IPS-NIHi11 (cell line): ENCODE measurements at regions not wholly inside any gene's neighbourhood (a gene's known extent, or its start where the extent isn't known, plus 50 kb on each side); places are given as distances from the start of the nearest gene placed in this dataset.

Source experiments
- DNase-seq: peaks from one replicate; pipeline ENCODE4 v3.0.0; 2012; ENCODE audit warnings: mixed read lengths, low spot score

DNA sequence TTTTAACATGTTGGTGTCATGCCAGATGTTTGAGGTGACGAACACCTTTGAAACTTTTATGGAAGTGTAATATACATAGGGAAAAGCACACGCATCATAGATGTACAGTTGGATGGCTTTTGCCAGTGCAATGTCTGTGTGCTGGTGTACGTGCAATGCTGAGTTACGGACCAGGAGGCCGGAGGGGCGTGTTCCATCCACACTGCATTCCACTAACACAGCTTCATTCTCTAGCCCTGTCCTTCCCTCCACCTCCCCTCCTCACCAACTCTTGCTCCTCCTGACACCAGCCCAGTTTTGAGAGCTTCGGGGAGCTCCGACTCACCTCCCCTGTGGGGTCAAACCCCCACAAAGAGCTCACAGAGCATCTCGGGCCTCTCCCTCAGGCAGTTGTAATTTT, 358.8 kb downstream of the C16orf95 start:
- DNase-seq = no peak

DNA sequence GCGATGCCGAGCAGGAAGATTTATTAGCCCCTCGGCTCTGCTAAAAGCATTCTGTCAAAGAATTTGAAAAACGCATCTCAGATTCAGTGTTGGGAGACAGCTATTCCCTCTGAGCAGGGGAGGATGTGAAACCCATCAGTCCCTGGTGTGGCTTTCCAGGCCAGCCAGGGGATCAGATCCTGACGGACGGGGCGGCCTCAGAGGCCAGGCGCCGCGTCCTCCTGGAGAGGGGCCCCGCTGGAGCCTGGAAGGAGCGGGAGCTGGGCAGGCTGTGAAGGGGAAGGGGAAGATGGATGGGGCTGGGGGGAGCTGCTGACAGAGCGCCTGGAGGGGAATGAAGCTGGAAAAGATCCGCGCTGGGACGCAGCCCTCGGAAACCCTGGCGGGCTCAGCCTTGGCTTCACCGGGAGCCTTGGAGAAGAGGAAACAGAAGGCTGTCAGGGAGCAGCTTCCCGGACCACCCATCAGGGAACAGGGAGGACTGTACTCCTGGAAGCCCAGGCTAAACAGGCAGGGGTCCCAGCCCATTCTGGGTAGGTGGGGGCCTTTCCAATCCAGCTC, 358.0 kb downstream of the C16orf95 start:
- no peak for DNase-seq

DNA sequence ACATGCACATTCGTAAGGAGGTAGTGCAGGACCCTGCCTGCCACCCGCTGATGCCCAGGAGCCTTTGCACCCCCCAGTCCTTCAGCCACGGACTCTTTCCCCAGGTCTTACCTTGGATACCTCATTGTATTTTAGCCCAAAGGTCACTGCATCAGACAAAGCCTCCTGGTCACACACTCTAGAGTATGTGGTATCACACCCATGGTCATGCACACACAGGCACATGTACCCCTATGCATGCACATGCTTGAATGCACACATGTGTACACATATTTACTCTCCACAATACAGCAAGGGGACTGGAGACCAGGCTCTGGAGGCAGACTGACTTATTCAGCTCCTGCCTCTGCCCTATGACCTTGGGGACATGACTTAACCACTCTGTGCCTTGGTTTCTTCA, 357.5 kb downstream of the C16orf95 start:
- DNase-seq = no peak

DNA sequence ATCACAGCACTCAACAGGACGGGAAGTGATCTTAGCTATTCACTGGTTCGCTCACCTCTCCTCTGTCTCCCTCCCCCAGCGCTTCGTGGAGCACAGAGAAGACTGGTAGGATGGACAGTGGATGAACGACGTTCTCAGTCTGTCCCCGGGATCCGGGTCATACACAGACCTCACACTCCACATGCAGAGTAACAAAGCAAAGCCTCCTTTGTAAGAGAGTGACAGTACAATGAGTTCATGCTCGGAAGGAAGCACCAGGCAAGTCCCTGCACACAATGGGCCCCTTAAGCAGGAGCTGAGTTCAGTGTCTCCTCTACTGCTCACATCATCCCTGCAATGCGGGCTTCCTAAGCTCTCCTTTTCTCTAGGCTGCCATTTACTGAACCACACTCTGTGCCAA, 356.9 kb downstream of the C16orf95 start:
- DNase-seq = no peak

DNA sequence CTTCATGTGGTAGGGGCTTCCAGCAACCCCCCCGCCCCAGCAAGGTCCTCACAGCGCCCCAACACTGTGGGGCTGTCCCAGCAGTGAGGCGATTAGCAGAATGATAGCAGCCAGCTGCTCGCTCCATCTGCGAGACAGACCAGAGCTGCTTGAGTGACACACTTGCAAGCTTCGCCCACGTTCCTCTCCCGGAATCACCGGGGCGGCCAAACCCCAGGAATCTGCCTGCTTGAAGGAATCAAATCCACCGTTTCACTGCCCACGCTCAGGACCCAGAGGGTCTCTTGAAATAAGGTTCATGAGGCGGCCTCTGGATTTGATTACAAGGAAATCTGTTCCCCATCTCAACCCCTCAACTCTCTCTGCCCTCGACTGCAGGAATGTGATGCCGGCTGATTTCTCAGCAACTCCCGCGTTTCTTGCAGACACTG, 356.0 kb downstream of the C16orf95 start:
- no peak for DNase-seq

DNA sequence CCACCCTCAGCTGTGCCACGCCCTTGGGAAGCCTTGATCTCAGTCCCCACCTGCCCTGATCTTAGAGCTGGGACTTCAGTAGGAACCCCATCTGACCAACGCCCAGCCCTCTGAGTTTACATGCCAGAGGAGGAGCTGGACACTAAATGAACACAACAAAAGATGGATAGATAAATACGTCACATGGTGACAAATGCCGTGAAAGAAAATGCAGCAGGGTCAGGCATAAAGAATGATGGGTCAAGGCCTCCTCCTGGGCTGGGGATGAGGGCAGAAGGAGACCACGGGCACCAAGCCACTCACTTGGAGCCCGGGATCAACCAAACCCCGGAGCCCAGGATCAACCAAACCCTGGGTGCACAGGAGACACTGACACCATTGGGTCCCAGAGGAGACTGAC, 354.9 kb downstream of the C16orf95 start:
- no peak for DNase-seq

DNA sequence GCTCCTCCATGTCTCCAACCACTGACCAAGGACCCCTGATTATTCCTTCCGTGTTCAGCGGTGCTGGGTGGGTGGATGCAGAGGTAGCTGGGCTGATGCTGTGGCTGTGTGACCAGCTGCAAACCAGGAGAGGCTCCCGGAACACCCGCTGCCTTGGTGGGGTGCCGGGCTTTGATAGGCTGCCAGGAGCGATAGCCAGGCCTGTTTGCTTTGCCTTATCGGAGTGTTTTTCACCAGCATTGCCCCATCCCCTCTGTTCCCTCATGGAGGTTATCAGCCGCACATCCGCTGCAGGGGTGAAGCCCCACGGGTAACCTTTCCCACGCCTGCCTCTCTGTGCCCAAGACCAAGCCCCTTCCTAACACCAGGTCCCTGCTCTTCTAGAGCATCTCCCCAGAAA, 354.3 kb downstream of the C16orf95 start:
- DNase-seq = no peak

DNA sequence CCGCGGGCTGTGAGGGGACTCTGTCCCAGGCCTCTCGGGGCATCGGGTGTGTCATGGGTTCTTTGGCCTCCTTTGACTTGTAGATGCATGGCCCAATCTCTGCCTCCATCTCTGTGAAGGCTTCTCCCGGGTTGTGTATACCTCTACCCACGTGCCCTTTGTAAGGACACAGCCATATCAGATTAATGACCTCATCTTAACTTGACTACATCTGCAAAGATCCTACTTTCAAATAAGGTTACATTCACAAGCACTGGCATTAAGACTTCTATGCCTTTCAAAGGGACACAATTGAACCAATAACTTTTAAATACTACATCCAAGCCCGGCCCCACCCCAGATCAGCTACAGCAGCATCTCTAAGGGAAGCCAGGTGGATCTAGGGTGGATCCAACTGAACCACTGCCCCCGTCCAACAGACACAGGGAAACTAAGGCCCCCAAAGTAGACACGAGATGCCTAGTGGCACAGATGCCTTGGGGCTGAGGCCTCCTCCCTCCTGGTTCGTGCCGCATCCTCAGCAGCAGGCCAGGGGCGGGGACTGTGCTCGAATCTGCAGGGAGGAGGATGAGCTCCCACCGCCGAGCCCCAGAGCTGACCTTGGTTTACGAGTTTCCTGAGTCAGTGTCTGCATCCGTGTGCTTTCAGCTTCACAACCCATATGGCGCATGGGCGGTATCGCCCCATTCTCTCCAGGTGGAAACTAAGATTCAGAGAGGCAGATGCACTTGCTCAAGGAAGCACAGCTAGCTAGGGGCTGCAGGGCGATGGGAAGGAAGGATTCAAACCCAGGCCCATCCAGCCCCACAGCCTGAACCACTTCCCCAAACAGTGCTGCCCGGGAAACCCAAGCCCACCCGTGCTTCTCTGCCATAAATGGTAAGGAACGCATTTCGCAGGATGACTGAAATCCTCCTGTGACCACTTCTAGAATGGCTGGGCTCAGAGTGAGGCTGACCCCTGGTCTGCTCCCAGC, 353.3 kb downstream of the C16orf95 start:
- DNase-seq = no peak

DNA sequence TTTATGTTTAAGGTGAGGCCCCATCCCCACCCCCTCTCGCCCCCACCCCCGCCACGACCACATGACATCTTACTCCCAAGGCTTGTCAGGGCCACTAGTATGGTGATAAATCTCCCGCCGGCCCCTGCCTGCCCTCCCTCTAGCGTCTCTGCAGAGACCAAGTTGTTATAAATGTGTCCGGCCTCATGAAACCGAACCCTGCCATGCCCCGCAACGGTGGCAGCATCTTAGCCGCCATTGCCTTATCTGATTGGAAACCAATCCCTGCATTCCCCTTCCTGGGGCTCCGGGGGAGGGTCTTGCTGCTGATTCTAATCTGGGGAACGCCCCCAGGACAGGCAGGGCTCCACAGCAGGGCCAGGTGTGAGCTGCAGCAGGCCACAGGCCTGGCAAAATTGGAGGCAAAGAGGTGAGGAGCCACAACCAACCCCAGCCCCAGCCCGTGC, 352.4 kb downstream of the C16orf95 start:
- DNase-seq = peak; percentile 50

DNA sequence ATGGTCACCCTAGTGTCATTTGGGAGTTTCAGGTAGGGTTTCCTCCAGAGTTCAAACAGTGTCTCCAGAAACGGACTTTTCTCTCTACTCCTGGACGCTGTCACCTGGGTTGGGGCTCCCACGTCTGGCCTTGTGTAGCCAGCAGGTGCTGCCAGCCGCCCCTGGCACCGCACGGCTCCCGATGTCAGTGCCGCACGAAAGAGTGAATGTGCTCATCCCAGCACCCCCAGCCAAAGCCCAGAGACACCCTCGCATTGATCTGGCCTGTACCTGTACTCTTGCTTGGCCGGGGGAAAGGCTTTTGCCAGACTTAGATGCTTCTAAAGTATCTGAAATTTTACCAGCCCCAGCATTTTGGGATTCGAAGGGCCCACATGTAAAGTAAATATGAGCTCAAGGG, 351.9 kb downstream of the C16orf95 start:
- no peak for DNase-seq

DNA sequence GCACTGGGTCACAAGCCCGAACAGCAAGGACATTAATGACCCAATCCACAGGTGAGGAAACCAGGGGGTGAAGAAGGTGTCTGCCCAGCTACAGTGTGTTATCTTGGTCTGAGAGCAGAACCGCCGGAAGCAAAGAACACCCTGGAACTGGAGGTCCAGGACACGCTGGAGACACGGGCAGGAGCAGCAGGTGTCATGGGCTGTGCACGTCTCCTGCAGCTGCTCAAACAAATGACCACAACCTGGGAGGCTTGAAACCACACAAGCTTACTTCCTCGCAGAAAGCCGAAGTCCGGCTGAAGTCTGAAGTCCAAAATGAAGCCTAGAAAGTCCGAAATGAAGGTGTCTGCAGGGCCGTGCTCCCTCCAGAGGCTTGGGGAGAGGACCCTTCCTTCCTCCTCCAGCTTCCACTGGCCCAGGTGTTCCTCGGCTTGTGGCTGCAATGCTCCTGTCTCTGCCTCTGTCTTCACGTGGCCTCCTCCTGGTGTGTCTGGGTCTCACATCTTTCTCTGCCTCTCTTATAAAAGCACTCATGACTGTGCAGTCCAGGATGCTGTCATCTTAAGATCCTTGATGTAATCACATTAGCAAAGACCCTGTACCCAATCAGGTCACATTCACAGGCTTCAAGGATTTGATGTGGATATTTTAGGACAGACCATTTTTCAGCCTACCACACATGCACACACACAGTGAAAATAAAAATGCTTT, 351.2 kb downstream of the C16orf95 start:
- DNase-seq = no peak

DNA sequence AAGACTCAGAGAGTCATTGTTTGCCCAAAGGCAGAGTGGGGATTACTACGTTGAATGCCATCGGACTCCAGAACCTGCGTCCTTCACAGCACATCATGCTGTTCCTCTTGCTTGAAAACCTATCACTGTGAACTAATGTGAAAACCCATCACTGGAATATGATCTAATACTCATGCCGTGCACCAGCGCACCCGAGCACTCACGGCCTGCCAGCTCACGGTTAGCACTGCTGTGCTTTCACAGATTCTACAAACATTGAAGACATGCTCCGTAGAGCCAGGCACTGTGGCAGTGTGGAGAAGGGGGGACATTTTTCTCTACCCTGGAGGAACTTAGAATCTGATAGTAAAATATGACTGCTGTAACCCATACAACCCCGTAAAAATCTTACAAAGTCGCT, 350.4 kb downstream of the C16orf95 start:
- DNase-seq = no peak

DNA sequence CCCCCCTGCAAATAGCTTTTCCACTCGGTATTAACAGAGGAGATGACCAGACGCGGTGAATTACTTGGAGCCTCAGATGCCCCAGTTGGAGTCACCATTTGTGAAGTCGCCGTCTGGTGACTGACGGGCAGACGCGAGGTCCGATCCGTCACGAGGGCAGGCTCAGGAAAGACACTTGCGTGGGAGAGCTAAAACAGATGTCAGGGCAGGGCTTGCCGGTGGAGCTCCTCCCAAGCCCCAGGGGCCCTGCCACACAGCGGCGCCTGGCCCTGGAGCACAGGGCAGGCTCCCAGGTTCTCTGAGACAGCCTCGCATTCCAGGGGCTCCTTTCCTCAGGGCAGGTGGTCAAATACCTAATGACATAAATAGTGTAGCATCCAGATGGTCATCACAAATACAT, 348.3 kb downstream of the C16orf95 start:
- no peak for DNase-seq

DNA sequence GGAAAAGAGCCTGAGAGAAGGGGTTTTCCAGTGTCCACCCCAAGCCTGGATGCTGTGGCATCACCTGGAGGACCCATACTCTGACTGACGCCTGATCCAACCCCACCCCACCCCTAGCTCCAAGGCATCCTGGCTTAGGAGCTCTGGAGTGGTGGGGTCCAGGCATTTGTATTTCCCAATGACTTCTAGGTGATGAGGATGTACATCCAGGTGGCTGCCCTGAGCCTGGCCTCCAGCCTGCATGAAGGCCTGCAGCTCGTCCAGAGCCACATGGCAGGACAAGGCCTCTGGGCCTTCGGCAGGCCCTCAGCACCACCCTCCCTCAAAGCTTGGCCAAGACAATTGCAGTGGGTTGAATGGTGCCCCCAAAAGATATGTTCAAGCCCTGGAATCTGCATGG, 347.5 kb downstream of the C16orf95 start:
- DNase-seq = no peak

DNA sequence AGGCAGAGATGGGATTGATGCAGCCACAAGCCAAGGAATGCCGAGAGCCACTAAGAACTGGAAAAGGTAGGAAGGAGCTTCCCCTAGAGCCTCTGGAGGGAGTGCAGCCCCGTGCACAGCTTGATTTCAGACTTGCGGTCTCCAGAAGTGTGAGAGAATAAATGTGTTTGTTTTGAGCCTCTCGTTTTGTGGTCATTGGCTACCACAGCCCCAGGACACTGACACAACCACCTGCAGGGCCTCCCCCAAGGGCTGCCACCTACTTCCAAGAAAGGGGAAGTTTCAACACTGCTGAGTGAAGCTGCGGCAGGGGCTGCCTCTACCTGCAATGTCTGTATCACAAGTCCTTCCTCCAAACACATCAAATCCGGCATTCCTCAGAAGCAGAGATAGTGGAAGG, 346.9 kb downstream of the C16orf95 start:
- DNase-seq = no peak

DNA sequence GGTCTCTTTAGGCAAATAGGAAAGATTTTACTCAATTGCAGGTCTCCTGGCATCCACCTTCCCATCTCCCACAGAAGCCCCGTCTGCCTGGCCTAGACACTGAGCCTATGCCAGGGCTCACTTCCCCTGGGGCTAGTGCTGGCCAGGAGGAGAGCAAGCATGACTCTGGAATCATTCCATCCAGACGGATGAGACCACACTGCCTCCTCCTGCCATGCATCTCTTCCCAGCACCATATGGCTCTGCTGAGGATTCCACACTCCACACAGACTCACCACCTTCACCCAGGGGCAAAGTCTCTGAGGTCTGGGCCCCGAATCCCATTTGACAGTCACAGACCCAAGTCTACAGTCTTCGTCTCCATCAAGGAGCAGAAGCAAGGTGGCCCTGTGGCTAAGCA, 346.5 kb downstream of the C16orf95 start:
- DNase-seq = no peak

DNA sequence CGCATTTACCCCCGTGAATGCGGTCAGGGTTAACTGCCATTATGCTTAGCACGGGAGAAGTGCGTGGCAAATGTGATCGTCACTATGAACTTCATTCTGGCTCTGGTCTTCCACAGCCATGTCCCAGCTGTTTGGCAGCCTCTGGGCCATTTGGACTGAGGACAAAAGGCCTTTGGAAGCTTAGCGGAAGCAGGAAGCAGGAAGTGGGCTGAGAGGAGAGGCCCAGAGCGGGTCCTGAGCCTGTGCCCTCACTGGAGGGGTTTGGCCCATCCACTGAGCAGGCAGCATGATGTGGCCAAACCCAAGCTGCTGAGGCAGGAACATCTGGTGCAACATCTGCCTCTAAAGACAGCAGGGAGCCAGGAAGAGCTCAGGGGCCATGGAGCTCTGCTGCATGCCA, 345.9 kb downstream of the C16orf95 start:
- DNase-seq = no peak

DNA sequence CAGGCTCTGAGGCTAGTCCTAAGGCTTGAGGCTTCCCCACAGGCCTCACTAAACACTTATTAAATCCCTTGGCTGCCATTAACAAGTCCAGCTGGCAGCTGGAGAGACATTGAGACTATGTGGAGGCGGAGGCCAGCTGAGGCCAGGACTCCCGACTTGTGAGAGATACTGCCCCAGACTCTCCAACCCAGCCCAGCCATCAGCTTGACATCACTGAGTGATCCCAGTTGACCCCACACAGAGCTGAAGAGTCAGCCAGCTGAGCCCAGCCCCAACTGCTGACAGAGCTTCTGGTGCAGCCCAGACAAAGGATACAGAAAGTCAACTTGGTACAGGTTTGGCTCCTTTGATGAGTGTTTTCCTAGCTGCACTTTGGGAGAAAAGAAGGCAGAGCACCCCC, 343.1 kb downstream of the C16orf95 start:
- DNase-seq = no peak

DNA sequence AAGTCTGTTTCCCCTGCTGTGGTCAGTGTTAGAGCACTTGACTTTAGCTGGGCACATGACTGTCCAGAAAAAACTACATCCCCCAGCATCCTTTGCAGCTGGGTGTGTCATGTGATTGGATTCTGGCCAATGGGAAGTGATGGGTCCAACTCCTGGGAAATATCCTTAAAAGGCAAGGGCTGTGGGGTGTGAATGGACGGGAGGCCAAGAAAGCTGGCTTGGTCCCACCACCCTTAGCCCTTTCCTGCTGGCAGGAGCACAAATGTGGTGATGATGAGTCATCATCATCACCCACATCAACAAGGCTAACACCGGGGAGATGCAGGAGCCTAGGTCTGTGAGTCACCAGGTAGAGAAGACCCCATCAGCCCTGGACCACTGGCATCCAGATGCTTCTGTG, 341.7 kb downstream of the C16orf95 start:
- DNase-seq = peak; percentile 84

DNA sequence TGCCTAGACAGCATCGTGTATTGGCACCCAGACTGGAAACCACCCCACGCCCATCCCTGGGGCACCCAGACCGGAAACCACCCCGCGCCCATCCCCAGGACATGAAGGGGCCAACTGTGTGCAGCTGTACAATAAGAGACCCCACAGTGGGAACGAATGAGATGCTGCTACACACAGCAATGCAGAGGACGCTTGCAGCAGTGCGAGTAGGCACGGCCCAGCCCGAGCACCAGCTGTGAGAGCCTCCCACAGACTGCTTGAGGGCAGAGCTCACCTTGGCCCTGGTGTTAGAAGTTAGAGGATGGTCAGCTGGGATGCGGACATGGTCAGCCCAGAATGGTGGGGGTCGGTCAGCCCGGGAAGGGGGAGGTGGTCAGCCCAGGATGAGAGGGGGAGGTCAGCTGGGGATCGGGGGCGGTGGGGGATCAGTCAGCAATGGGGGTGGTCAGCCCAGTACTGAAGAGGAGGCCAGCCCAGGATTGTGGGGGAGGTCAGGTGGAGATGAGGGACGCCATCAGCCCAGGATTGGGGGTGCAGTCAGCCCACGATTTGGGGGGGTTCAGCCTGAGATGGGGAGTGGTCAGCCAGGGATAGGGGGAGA, 340.0 kb downstream of the C16orf95 start:
- no peak for DNase-seq

DNA sequence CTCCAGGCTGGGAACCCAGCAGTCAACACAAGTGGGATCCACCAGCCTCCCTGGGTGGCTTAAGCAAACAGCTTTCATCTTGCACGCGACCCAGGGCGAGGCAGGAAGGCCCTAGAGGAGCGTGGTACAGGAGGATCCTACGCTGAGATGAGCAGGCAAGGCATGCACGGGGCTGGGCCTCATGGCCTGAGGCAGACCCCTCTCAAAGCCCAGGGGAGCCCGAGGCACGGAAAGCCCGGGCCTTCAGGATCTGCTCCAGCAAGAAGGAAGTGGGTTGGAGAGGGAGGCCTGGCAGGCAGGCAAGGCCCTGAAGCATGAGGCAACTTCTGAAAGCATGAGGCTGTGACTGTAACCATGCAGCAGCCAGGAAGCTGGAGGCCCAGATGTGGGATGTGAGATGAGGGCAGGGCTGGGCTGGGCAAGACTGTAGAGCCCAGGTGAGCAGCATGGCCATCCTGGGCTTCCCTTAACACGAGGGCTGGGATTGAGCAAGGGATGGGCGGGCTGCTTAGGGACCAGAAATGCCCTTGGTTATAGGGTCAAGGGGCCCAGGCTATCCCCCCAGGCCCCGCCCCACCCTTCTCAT, 338.7 kb downstream of the C16orf95 start:
- no peak for DNase-seq

DNA sequence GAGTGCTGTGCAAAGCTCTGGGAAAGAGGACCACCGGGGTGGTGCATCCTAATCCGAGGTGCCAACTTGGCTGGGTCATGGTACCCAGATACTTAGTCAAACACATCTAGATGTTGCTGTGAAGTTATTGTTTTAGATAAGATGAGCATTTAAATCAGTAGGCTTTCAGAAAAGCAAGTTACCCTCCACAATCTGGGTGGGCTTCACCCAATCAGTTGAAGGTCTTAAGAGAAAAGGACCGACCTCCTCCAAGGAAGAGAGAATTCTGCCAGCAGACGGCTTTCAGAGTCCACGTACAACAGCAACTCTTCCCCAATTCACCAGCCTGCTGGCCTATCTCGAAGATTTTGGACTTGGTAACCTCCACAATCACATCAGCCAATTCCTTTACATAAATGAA, 338.1 kb downstream of the C16orf95 start:
- no peak for DNase-seq
